Tibial artery (tissue), 4 donors: ENCODE measurements at regions not wholly inside any gene's neighbourhood (a gene's known extent, or its start where the extent isn't known, plus 50 kb on each side); places are given as distances from the start of the nearest gene placed in this dataset.

ENCODE experiments used
- DNase-seq, 2 donors: peaks; one replicate each; pipeline ENCODE4 v3.0.0-alpha.2; 2019
- H3K27ac ChIP-seq, 2 donors: fragments of 200-600 bp; sonication (generic) in 1 of 2; 1 replicate in 1 of 2; 2 replicates in 1 of 2; pipeline ENCODE4 v1.5.1; 2018 to 2019; ENCODE audit warnings: mild to moderate bottlenecking in 1 of 2
- H3K27me3 ChIP-seq, 2 donors: fragments of 200-600 bp; sonication (generic) in 1 of 2; one replicate each; pipeline versions ENCODE4 v1.5.1 to v1.6.0; 2016 to 2019
- H3K36me3 ChIP-seq, 3 donors: fragments of 200-600 bp; sonication (generic) in 2 of 3; one replicate each; pipeline ENCODE4 v1.5.1; 2016 to 2019; ENCODE audit warnings: mild to moderate bottlenecking in 2 of 3
- H3K4me1 ChIP-seq, 4 donors: fragments of 200-600 bp; sonication (generic) in 2 of 4; 1 replicate in 3 of 4; 2 replicates in 1 of 4; pipeline ENCODE4 v1.5.1; 2016 to 2019
- H3K4me3 ChIP-seq, 2 donors: fragments of 200-600 bp; sonication (generic) in 1 of 2; 1 replicate in 1 of 2; 2 replicates in 1 of 2; pipeline ENCODE4 v1.5.1; 2018 to 2019; ENCODE audit warnings: mild to moderate bottlenecking in 2 of 2
- H3K9me3 ChIP-seq, 3 donors: fragments of 200-600 bp; sonication (generic) in 1 of 3; one replicate each; pipeline ENCODE4 v1.5.1; 2016 to 2019
- intact Hi-C: fragments of 100-400 bp; cut with DNase I; formaldehyde crosslinking; loops from one replicate; pipeline ENCODE4 v1.15.0; 2023; ENCODE audit warnings: low total_unique reads
- TF ChIP-seq, protein P1 (sequence below), 2 experiments: fragments of 200-600 bp in 1 of 2; fragments of 450-650 bp in 1 of 2; IDR thresholded peaks; one replicate each; pipeline ENCODE4 v1.5.1; 2017 to 2019; ENCODE audit warnings: antibody characterized with exemption in 2 of 2, mild to moderate bottlenecking in 1 of 2, moderate library complexity in 1 of 2

DNA sequence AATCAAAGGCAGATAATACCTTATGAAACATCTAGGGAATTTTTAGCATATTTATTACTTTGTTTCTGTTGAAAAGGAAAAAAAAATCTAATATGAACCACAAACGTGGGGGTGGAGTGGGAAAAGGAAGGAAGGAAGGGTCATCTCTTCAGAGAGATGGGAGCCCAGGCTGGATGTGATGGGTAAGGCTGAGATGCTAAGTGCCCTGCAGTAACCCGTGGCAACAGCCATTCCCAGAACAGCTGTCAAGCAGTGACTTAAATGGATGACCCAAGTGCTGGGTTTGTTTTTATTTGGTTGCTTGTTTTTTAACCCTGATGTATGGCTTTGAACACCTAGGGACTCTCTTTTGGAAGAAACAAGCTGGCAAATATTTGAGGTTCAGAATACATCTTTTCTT lies 50.7 kb upstream of the KLF7 start:
- Histone ChIP-seq H3K36me3 (no peaks in the 10 kb centered on the region), H3K9me3 (no peaks in the 10 kb centered on the region), H3K4me3 (no peak overlapping the region), H3K27ac (no peak overlapping the region), H3K27me3 (no peaks in the 10 kb centered on the region), H3K4me1 (peaks cover 0 to 4% (median 0%) of the 10 kb centered on the region in 4 donors)
- TF ChIP-seq, protein P1, sequence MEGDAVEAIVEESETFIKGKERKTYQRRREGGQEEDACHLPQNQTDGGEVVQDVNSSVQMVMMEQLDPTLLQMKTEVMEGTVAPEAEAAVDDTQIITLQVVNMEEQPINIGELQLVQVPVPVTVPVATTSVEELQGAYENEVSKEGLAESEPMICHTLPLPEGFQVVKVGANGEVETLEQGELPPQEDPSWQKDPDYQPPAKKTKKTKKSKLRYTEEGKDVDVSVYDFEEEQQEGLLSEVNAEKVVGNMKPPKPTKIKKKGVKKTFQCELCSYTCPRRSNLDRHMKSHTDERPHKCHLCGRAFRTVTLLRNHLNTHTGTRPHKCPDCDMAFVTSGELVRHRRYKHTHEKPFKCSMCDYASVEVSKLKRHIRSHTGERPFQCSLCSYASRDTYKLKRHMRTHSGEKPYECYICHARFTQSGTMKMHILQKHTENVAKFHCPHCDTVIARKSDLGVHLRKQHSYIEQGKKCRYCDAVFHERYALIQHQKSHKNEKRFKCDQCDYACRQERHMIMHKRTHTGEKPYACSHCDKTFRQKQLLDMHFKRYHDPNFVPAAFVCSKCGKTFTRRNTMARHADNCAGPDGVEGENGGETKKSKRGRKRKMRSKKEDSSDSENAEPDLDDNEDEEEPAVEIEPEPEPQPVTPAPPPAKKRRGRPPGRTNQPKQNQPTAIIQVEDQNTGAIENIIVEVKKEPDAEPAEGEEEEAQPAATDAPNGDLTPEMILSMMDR (IDR thresholded peaks at IDR 0.05) = no peak
- intact Hi-C loops = no loop called here
- no peak for DNase-seq

DNA sequence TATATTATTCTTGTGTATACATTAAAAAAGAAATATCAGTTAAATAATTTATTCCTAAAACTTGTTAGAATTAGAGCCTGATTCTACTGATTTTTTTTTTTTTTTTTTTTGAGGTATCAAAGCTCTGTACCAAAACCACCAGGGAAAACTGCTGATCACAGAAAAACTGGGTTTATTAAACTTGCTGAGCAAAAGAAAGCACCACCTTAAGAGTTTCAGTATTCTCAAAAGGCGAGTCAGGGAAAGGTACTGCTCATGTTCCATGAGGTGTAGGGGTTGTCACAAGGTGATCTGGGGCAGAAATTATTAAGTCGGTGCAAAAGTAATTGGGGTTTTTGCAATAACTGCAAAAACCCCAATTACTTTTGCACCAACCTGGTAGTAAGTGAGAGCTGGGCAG lies 51.7 kb upstream of the KLF7 start:
- intact Hi-C loops = no loop called here
- DNase-seq = no peak
- peaks cover 0 to 4% (median 0%) of the 10 kb centered on the region in 4 donors for H3K4me1 ChIP-seq
- H3K4me3 ChIP-seq = no peak overlapping the region
- H3K9me3 ChIP-seq = no peaks in the 10 kb centered on the region
- no peaks in the 10 kb centered on the region for H3K27me3 ChIP-seq
- H3K27ac ChIP-seq = no peak overlapping the region
- TF ChIP-seq, protein P1 (IDR thresholded peaks at IDR 0.05) = no peak
- H3K36me3 ChIP-seq = no peaks in the 10 kb centered on the region

DNA sequence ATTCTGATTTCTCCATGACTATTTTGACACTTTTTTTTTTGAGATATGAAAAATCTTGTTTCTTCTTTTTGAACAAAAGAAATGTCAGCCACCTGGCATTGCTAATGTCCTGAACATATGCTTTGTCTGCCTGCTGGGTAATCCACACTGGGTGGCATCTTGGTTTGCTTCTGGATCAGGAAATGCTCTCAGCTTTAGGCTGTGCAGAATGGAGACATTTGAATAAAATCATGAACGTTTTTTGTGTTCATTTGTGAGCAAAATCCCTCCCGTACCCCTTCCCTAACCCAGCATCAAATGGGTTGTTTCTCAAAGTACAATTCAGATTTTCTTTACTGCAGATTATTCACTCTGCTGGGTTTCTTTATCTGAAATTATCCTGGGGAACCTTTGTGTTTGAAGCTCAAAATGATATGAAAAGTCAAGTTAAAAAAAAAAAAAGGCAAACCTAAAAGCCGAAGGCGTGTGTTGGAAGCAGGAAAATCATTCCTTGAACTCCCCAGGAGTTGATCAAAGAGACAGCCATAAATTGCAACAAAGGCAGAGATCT lies 53.4 kb upstream of the KLF7 start:
- H3K4me3 ChIP-seq = no peak overlapping the region
- no peaks in the 10 kb centered on the region for H3K9me3 ChIP-seq
- intact Hi-C loops = no loop called here
- peaks cover 0 to 5% (median 0%) of the 10 kb centered on the region in 4 donors for H3K4me1 ChIP-seq
- H3K36me3 ChIP-seq = no peaks in the 10 kb centered on the region
- TF ChIP-seq, protein P1 (IDR thresholded peaks at IDR 0.05) = no peak
- no peak for DNase-seq
- H3K27me3 ChIP-seq = no peaks in the 10 kb centered on the region
- H3K27ac ChIP-seq = no peak overlapping the region

DNA sequence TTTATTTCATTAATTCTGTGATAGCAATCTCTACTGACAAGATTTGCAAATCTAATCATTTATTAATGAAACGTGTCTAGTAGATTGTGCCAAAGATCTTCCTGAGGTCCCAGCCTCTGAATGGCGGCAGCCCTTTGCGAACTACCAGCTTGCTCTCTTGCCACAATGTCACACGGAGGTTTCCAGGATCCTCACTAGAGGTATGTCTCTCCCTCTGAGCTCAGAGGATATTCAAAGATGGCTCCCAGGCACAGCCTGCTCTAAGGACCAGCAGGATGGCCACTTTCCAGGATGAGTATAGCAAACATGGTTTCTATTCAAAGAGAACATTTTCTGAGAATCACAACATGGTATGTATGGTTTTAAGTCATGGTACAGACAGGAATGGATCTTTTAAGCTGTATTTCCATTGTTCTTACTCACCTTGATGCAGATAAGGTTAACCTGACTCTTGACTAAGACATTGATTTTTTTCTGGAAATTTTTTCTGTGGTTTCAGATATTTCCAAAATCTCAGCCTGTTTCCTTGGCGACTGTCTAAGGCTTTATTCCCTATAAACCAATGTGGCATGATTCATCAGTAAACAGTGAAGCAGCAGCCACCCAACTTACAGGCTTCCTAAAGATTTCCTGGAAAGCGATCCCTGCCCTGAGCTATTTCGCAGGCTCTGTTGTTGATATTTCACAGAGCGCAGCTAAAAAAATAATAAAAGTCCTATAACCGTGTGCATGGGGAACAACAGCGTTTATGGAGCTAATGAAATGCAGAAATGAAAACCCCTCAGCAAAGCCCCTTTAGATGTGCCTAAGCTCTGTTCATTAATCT lies 54.1 kb upstream of the KLF7 start:
- Histone ChIP-seq H3K27ac (no peak overlapping the region), H3K27me3 (no peaks in the 10 kb centered on the region), H3K4me1 (peaks cover 0 to 13% (median 2%) of the 10 kb centered on the region in 4 donors), H3K9me3 (no peaks in the 10 kb centered on the region), H3K4me3 (no peak overlapping the region), H3K36me3 (no peaks in the 10 kb centered on the region)
- no peak for DNase-seq
- TF ChIP-seq, protein P1 (IDR thresholded peaks at IDR 0.05) = no peak
- intact Hi-C loops = no loop called here

DNA sequence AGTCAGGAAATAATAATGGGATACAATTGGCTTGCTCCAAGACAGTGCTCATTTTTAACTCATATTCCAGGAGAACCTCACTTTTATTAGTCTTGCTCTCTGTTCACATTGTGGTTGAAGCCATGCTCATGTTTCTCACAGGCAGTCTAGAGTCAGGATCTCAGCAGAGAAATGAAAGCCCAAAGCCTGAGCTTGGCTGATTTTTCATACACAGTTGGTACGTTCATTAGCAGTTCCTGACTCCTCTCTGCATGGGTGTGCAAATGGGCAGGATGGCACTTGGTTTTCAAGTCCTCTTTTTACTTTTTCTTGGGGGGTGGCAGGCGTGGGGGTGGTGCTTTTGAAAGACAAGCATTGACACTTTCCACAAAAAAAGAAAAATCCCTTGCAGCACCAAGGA lies 56.0 kb upstream of the KLF7 start:
- Histone ChIP-seq H3K27me3 (no peaks in the 10 kb centered on the region), H3K9me3 (no peaks in the 10 kb centered on the region), H3K36me3 (no peaks in the 10 kb centered on the region), H3K4me1 (peaks cover 0 to 21% (median 6%) of the 10 kb centered on the region in 4 donors), H3K27ac (no peak overlapping the region), H3K4me3 (no peak overlapping the region)
- intact Hi-C loops = no loop called here
- no peak for DNase-seq
- TF ChIP-seq, protein P1 (IDR thresholded peaks at IDR 0.05) = no peak
